ENCODE measurements at regions not wholly inside any gene's neighbourhood (a gene's known extent, or its start where the extent isn't known, plus 50 kb on each side); places are given as distances from the start of the nearest gene placed in this dataset.

DNA sequence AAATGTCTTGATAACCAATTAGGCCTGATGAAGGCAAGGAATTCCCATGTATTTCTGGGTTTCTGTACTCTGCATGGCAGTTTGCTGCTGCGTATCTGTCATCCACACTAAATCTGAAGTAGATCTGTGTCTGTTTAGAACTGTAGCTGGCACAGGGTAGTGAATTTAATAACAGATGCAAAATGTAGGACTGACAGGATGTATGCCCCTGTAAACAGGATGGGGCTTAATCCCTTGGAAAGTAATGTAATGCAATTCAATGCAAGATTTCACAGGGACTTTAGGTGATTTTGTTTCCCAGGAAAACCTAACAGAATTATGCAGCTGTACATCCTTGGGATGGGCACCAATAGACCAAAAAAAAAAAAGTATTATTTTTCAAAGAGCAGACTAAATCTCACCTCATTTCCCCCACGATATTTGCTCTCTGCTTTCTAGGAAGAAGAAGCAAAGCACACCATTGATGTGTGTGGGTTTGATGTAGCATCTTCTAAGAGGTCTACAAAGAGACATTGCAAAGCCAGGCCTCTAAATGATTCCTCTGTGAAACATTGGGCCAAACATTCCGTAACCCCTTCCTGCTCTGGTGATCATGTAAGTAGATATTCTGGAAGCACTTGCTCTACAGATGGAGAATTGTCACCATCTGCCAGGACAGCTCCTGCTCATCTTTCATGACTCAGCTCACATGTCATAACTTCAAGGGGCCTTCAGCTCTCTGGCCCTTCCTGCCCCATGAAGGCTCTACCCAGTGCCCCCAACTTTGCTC, 464.3 kb upstream of the RGMA start:
- FAIRE-seq (no peak), DNase-seq (ENCODE audit: insufficient read length) (no peak)

GRCh38 chr15:93543093-93543492, 454.1 kb upstream of the RGMA start:
- no peak for DNase-seq (ENCODE audit: insufficient read length)
- no peak for TF ChIP-seq POLR2AphosphoS5 (IDR thresholded peaks at IDR 0.05; ENCODE audit: low read depth, low read length)
- TF ChIP-seq POLR2A (IDR thresholded peaks at IDR 0.05; ENCODE audit: low read depth, low read length), result no peak
- TF ChIP-seq TAF1 (IDR thresholded peaks at IDR 0.05; ENCODE audit: borderline replicate concordance, low read depth, low read length), result no peak
- FAIRE-seq, result no peak

More for the DNA sequence above, 464.3 kb upstream of the RGMA start:
- TF ChIP-seq POLR2A (IDR thresholded peaks at IDR 0.05; ENCODE audit: low read depth, low read length) (no peak), TAF1 (IDR thresholded peaks at IDR 0.05; ENCODE audit: borderline replicate concordance, low read depth, low read length) (no peak), POLR2AphosphoS5 (IDR thresholded peaks at IDR 0.05; ENCODE audit: low read depth, low read length) (no peak)

DNA sequence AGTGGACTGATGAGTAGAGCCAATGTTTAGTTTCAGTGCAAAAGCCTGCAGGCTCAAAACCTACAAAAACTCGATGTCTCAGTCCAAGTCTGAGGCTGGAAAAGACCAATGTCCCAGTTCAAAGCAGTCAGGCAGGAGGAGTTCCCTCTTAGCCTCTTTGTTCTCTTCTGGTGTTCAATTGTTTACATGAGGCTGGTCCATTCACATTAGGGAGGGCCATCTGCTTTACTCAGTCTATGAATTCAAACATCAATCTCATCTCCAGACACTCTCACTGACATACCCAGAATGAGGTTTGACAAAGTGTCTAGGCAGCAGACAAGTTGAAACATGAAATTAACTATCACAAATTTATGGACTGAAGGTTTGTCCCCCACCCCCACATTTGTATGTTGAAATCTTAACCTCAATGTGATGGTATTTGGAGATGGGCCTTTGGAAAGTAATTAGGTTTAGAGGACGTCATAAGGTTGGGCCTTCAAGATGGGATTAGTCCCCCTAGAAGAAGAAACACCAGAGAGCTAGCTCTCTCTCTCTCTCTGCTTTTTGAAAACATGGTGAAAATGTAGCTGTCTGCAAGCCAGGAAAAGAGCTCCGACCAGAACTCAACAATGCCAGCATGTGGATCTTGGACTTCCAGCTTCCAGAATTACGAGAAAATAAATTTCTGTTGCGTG, 438.5 kb upstream of the RGMA start:
- no peak for TF ChIP-seq TAF1 (IDR thresholded peaks at IDR 0.05; ENCODE audit: borderline replicate concordance, low read depth, low read length)
- no peak for FAIRE-seq
- DNase-seq (ENCODE audit: insufficient read length), result no peak

DNA sequence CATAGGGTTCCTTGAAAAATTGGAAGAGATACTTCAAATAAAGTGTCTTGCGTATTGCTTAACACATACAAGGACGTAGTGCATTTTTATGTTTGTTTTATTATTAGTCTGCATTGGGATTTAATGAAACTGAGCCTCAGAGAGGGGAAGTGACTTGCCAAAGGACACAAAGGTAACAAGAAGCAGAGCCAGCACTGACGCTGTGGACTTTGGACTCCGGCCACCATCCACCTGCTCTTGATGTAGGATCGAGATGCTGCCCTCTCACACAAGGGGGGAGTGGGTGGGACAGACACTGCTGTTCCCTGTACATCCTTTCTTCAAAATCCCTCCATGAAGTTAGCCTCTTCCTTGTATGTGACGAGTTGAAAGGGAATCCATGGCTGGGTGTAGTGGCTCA, 435.4 kb upstream of the RGMA start:
- DNase-seq (ENCODE audit: insufficient read length), result no peak
- TF ChIP-seq POLR2AphosphoS5 (IDR thresholded peaks at IDR 0.05; ENCODE audit: low read depth, low read length), result no peak
- TF ChIP-seq TAF1 (IDR thresholded peaks at IDR 0.05; ENCODE audit: borderline replicate concordance, low read depth, low read length), result no peak
- TF ChIP-seq POLR2A (IDR thresholded peaks at IDR 0.05; ENCODE audit: low read depth, low read length), result no peak
- no peak for FAIRE-seq

DNA sequence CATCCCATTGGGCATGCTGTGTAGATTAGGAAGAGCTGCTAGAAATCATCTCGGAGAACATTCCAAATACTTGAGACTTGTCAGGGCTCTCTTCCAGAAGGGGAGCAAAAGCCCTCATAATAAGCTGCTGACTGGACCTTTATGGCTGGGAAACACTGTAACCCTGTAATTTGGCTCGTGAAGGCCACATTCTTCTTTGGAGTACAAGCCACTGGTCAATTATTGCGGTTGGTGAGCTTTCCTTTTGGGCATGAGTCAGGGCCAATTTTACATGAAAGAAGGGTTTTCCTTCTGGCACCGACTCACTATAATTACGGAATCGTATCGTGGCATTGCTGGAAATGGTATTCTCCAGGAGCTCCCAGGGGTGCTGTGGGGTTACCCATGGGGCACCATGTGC, 434.5 kb upstream of the RGMA start:
- no peak for FAIRE-seq
- TF ChIP-seq TAF1 (IDR thresholded peaks at IDR 0.05; ENCODE audit: borderline replicate concordance, low read depth, low read length), result no peak
- no peak for TF ChIP-seq POLR2A (IDR thresholded peaks at IDR 0.05; ENCODE audit: low read depth, low read length)
- no peak for TF ChIP-seq POLR2AphosphoS5 (IDR thresholded peaks at IDR 0.05; ENCODE audit: low read depth, low read length)
- DNase-seq (ENCODE audit: insufficient read length), result no peak

DNA sequence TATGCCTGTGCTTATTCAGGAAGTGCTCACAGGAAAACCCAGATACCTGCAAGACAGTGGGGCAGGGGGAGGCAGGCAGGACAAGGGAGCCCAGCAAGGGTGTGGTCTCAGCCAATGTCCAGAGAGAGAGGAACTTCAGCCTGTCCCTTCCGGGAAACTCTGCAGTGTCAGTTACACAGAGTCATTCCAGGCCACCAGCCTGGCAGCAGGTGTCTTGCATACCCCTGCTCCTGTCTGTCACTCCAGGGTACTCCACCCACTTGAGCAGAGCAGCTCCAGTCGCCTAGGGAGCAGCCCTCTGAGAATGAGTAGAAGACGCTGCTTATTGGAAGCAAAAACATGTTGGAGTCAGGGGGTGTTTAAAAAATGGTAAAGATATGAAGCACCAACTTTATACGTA, 431.2 kb upstream of the RGMA start:
- FAIRE-seq (no peak), DNase-seq (ENCODE audit: insufficient read length) (no peak)
- TF ChIP-seq POLR2AphosphoS5 (IDR thresholded peaks at IDR 0.05; ENCODE audit: low read depth, low read length) (no peak), TAF1 (IDR thresholded peaks at IDR 0.05; ENCODE audit: borderline replicate concordance, low read depth, low read length) (no peak), POLR2A (IDR thresholded peaks at IDR 0.05; ENCODE audit: low read depth, low read length) (no peak)

DNA sequence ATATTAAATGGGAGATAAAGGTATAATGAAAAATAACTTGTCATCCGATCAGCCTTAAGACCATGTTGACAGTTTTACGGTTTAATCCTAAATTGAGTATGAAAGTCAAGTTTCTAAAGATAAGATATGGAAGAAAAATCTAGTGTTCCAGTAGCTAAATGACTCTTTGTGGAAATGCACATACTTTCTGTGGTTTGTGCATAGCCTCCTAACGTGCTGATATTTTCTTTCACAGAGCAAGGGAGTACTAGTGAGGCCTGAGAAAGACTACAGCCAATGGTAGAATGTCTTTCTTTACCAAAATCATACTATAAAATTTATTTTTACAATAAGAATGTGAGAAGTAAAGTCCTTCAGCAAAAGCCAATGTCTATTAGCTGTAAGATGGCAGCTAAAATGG, 430.6 kb upstream of the RGMA start:
- FAIRE-seq, result no peak
- no peak for DNase-seq (ENCODE audit: insufficient read length)
- TF ChIP-seq POLR2A (IDR thresholded peaks at IDR 0.05; ENCODE audit: low read depth, low read length) (no peak), TAF1 (IDR thresholded peaks at IDR 0.05; ENCODE audit: borderline replicate concordance, low read depth, low read length) (no peak), POLR2AphosphoS5 (IDR thresholded peaks at IDR 0.05; ENCODE audit: low read depth, low read length) (no peak)

DNA sequence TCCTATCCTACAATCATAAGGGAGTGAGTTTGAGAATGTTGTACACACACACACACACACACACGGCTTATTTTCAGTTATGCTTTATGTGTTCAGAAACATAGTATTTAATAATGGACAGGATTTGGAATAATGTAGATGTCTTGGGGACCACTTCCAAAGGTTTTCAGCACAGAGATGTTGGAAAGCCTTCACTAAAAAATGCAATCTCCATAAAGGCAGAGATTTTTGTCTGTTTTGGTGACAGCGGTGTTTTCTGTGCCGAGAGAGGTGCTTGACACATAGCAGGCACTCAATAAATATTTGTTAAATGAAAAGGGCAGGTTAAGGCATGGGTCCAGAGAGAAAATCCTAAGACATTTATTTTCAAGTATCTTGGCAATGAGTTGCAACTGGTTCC, 428.2 kb upstream of the RGMA start:
- FAIRE-seq (no peak), DNase-seq (ENCODE audit: insufficient read length) (no peak)
- TF ChIP-seq POLR2AphosphoS5 (IDR thresholded peaks at IDR 0.05; ENCODE audit: low read depth, low read length) (no peak), POLR2A (IDR thresholded peaks at IDR 0.05; ENCODE audit: low read depth, low read length) (no peak), TAF1 (IDR thresholded peaks at IDR 0.05; ENCODE audit: borderline replicate concordance, low read depth, low read length) (no peak)

GRCh38 chr15:93515256-93516051, 426.4 kb upstream of the RGMA start:
- no peak for TF ChIP-seq TAF1 (IDR thresholded peaks at IDR 0.05; ENCODE audit: borderline replicate concordance, low read depth, low read length)
- no peak for TF ChIP-seq POLR2A (IDR thresholded peaks at IDR 0.05; ENCODE audit: low read depth, low read length)
- FAIRE-seq (no peak), DNase-seq (ENCODE audit: insufficient read length) (no peak)

DNA sequence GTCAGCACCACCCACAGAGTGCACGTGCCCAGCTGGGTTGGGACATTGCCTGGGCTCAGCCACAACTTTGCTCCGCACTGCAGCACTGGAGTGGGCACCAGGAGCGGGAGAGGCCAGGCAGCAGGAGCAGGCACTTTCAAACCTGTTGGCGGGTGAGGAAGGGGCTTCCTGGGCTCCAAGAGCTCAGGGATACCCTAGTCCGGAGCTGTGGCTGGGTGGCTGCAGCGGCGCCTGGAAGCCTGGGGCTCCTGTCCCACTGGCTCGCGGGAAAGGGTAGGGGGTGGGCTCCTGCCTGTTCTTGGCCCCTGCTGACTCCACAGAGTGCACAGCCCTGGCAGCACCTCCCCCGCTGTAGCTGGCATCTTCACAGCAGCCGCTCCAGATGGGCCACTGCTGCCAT, 417.6 kb upstream of the RGMA start:
- DNase-seq (ENCODE audit: insufficient read length) (no peak), FAIRE-seq (no peak)
- TF ChIP-seq TAF1 (IDR thresholded peaks at IDR 0.05; ENCODE audit: borderline replicate concordance, low read depth, low read length), result no peak
- no peak for TF ChIP-seq POLR2AphosphoS5 (IDR thresholded peaks at IDR 0.05; ENCODE audit: low read depth, low read length)
- no peak for TF ChIP-seq POLR2A (IDR thresholded peaks at IDR 0.05; ENCODE audit: low read depth, low read length)

DNA sequence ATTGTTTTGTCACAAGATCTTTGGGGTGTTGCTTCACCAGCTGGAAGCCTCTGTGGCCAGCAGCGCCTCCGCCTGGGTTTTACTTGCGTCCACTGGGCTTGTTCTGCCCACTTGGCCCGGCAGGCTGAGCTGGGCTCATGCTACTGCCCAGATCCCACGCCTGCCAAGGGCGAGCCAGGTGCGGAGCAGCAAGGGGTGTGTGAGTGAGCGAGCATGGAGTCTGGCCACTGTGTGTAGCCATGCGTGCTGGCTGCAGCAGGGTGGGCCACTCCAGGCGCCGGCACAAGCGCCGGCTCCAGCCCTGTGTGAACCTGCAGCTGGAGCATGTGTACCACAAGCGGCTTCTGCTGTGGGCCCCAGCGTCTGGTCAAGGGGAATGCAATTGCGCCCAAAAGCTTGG, 416.5 kb upstream of the RGMA start:
- DNase-seq (ENCODE audit: insufficient read length), result no peak
- FAIRE-seq, result no peak
- TF ChIP-seq POLR2A (IDR thresholded peaks at IDR 0.05; ENCODE audit: low read depth, low read length), result no peak
- no peak for TF ChIP-seq TAF1 (IDR thresholded peaks at IDR 0.05; ENCODE audit: borderline replicate concordance, low read depth, low read length)
- no peak for TF ChIP-seq POLR2AphosphoS5 (IDR thresholded peaks at IDR 0.05; ENCODE audit: low read depth, low read length)
